ENCODE measurements at regions not wholly inside any gene's neighbourhood (a gene's known extent, or its start where the extent isn't known, plus 50 kb on each side); places are given as distances from the start of the nearest gene placed in this dataset.

GRCh38 chr3:64900156-64900555 lies 212.4 kb upstream of the ADAMTS9 start:
- no peak overlapping the region for H3K27ac ChIP-seq

DNA sequence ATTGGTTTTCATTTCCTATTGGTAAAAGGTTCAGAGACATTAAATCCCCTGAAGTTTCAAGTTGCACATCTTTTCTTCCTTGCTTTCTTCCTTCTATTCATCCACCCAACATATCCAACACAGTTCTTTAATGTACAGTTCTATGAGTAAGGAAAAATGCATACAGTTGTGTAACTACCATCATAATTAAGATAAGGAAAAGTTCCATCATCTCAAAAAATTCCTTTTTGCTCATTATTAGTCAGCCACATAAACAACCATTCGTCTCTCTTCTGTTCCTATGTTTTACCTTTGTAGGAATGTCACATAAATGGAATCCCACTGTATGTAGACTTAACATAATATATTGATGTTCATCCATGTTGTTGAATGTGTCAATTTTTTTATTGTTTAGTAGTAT lies 211.1 kb upstream of the ADAMTS9 start:
- no peak overlapping the region for H3K27ac ChIP-seq
- no peak for TF ChIP-seq CTCF (IDR thresholded peaks at IDR 0.05)
- TF ChIP-seq ZFX (IDR thresholded peaks at IDR 0.05; ENCODE audit: borderline replicate concordance): no peak

More at GRCh38 chr3:64900156-64900555, 212.4 kb upstream of the ADAMTS9 start:
- TF ChIP-seq CTCF (IDR thresholded peaks at IDR 0.05): no peak
- TF ChIP-seq ZFX (IDR thresholded peaks at IDR 0.05; ENCODE audit: borderline replicate concordance): no peak

- no peak overlapping the region for H3K27ac ChIP-seq
- no peak for TF ChIP-seq ZFX (IDR thresholded peaks at IDR 0.05; ENCODE audit: borderline replicate concordance)
Measured at GRCh38 chr3:64895991-64896895, 208.4 kb upstream of the ADAMTS9 start.

- TF ChIP-seq CTCF (IDR thresholded peaks at IDR 0.05): no peak
- TF ChIP-seq ZFX (IDR thresholded peaks at IDR 0.05; ENCODE audit: borderline replicate concordance): no peak
- H3K27ac ChIP-seq: no peak overlapping the region
Measured at GRCh38 chr3:64895106-64895990, 207.5 kb upstream of the ADAMTS9 start.

DNA sequence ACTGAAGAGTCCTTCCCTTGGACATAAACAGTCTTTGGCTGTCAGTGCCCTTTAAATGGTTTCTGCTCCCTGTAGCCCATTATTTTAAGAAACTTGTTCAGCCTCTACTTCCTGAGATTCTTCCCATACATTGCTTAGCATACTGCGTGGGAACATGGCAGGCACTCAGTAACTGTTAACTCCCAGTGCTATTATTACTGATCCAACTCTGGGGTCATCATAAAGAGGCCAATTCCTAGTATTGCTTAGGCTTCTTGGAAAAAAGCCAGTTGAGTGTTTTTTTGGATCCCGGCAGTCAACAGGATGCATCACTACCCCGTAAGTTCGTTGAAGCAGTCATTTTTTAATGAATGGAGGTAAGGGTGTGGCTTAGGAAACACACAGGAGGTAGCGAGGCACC lies 206.2 kb upstream of the ADAMTS9 start:
- TF ChIP-seq CTCF (IDR thresholded peaks at IDR 0.05) (no peak), ZFX (IDR thresholded peaks at IDR 0.05; ENCODE audit: borderline replicate concordance) (no peak)
- H3K27ac ChIP-seq: no peak overlapping the region

GRCh38 chr3:64892671-64893309 lies 205.0 kb upstream of the ADAMTS9 start:
- H3K27ac ChIP-seq: no peak overlapping the region
- no peak for TF ChIP-seq CTCF (IDR thresholded peaks at IDR 0.05)
- TF ChIP-seq ZFX (IDR thresholded peaks at IDR 0.05; ENCODE audit: borderline replicate concordance): no peak

- H3K27ac ChIP-seq: no peak overlapping the region
- TF ChIP-seq ZFX (IDR thresholded peaks at IDR 0.05; ENCODE audit: borderline replicate concordance): no peak
- no peak for TF ChIP-seq CTCF (IDR thresholded peaks at IDR 0.05)
Measured at GRCh38 chr3:64891021-64891420, 203.2 kb upstream of the ADAMTS9 start.
